Colonic mucosa (tissue), 4 donors: ENCODE measurements at regions not wholly inside any gene's neighbourhood (a gene's known extent, or its start where the extent isn't known, plus 50 kb on each side); places are given as distances from the start of the nearest gene placed in this dataset.

ENCODE experiments used
- DNase-seq: peaks from one replicate; pipeline ENCODE4 v3.0.0-alpha.2; 2020
- H3K27ac ChIP-seq: fragments of 200-600 bp; one replicate; pipeline ENCODE4 v1.8.0; 2021
- H3K27me3 ChIP-seq: fragments of 200-600 bp; one replicate; pipeline ENCODE4 v1.8.0; 2021
- H3K36me3 ChIP-seq: fragments of 200-600 bp; one replicate; pipeline ENCODE4 v1.8.0; 2021
- H3K4me1 ChIP-seq: fragments of 200-600 bp; one replicate; pipeline ENCODE4 v1.8.0; 2021; ENCODE audit warnings: mild to moderate bottlenecking
- H3K4me3 ChIP-seq: fragments of 200-600 bp; one replicate; pipeline ENCODE4 v1.8.0; 2021
- H3K9ac ChIP-seq, 2 donors: one replicate each; pipeline ENCODE4 v1.7.0; 2013; ENCODE audit warnings: control low read depth in 2 of 2, low read depth in 2 of 2, low read length in 2 of 2
- H3K9me3 ChIP-seq: fragments of 200-600 bp; one replicate; pipeline ENCODE4 v1.8.0; 2021
- CTCF ChIP-seq: fragments of 200-600 bp; IDR thresholded peaks from one replicate; pipeline ENCODE4 v1.8.0; 2022; ENCODE audit warnings: antibody characterized with exemption, mild to moderate bottlenecking
- intact Hi-C: fragments of 100-400 bp; cut with DNase I; formaldehyde crosslinking; loops from one replicate; pipeline ENCODE4 v1.14.1; 2022
- donor health status: healthy.
- donor health status: DM: no; HTN: no; CAD: no.
- donor health status: DM: no; HTN: no; CAD: no.

- Histone ChIP-seq H3K9me3 (no peaks in the 10 kb centered on the region), H3K4me1 (no peaks in the 10 kb centered on the region), H3K4me3 (no peak overlapping the region), H3K27me3 (no peaks in the 10 kb centered on the region), H3K9ac (no peak overlapping the region), H3K36me3 (no peaks in the 10 kb centered on the region), H3K27ac (no peak overlapping the region)
- DNase-seq = no peak
- no peak for TF ChIP-seq CTCF
- intact Hi-C loops = no loop called here
These were observed 1349.0 kb upstream of the B3GALT2 start for GRCh38 chr1:194535369-194535768.

GRCh38 chr1:194534784-194535183 lies 1348.4 kb upstream of the B3GALT2 start:
- no peak for DNase-seq
- Histone ChIP-seq H3K27me3 (no peaks in the 10 kb centered on the region), H3K4me1 (no peaks in the 10 kb centered on the region), H3K9me3 (no peaks in the 10 kb centered on the region), H3K36me3 (no peaks in the 10 kb centered on the region), H3K27ac (no peak overlapping the region), H3K4me3 (no peak overlapping the region), H3K9ac (no peak overlapping the region)
- no peak for TF ChIP-seq CTCF
- intact Hi-C loops = no loop called here

- H3K36me3 ChIP-seq = no peaks in the 10 kb centered on the region
- no peak overlapping the region for H3K9ac ChIP-seq
- intact Hi-C loops = no loop called here
- no peak overlapping the region for H3K4me3 ChIP-seq
- H3K4me1 ChIP-seq = no peaks in the 10 kb centered on the region
- no peak for TF ChIP-seq CTCF
- no peak for DNase-seq
- H3K27ac ChIP-seq = no peak overlapping the region
- H3K27me3 ChIP-seq = no peaks in the 10 kb centered on the region
- H3K9me3 ChIP-seq = no peaks in the 10 kb centered on the region
These were observed 1347.2 kb upstream of the B3GALT2 start for GRCh38 chr1:194533641-194534040.

- Histone ChIP-seq H3K9me3 (no peaks in the 10 kb centered on the region), H3K27me3 (no peaks in the 10 kb centered on the region), H3K9ac (no peak overlapping the region), H3K27ac (no peak overlapping the region), H3K36me3 (no peaks in the 10 kb centered on the region), H3K4me3 (no peak overlapping the region), H3K4me1 (no peaks in the 10 kb centered on the region)
- TF ChIP-seq CTCF = no peak
- DNase-seq = no peak
- intact Hi-C loops = no loop called here
These were observed 1331.2 kb upstream of the B3GALT2 start for GRCh38 chr1:194517567-194517966.

GRCh38 chr1:194515916-194516315 lies 1329.5 kb upstream of the B3GALT2 start:
- no peak overlapping the region for H3K27ac ChIP-seq
- DNase-seq = no peak
- no peak for TF ChIP-seq CTCF
- H3K27me3 ChIP-seq = no peaks in the 10 kb centered on the region
- intact Hi-C loops = no loop called here
- no peak overlapping the region for H3K9ac ChIP-seq
- H3K9me3 ChIP-seq = no peaks in the 10 kb centered on the region
- H3K36me3 ChIP-seq = no peaks in the 10 kb centered on the region
- no peak overlapping the region for H3K4me3 ChIP-seq
- no peaks in the 10 kb centered on the region for H3K4me1 ChIP-seq

GRCh38 chr1:194512957-194513356 lies 1326.5 kb upstream of the B3GALT2 start:
- Histone ChIP-seq H3K4me3 (no peak overlapping the region), H3K9ac (no peak overlapping the region), H3K36me3 (no peaks in the 10 kb centered on the region), H3K4me1 (no peaks in the 10 kb centered on the region), H3K27me3 (no peaks in the 10 kb centered on the region), H3K27ac (no peak overlapping the region), H3K9me3 (no peaks in the 10 kb centered on the region)
- TF ChIP-seq CTCF = no peak
- no peak for DNase-seq
- intact Hi-C loops = no loop called here
